NT2/D1 (cell line): ENCODE measurements at regions not wholly inside any gene's neighbourhood (a gene's known extent, or its start where the extent isn't known, plus 50 kb on each side); places are given as distances from the start of the nearest gene placed in this dataset.

ENCODE experiments used
- SUZ12 ChIP-seq: IDR thresholded peaks from 2 replicates; pipeline ENCODE4 v1.6.1; 2011; ENCODE audit not compliant: insufficient read length, insufficient read depth; ENCODE audit errors: extremely low read depth
- YY1 ChIP-seq: IDR thresholded peaks from 2 replicates; pipeline ENCODE4 v1.6.1; 2011; ENCODE audit not compliant: insufficient read length, insufficient read depth
- ZNF274 ChIP-seq: IDR thresholded peaks from 2 replicates; pipeline ENCODE4 v1.6.1; 2011; ENCODE audit warnings: mild to moderate bottlenecking, low read depth, low read length

DNA sequence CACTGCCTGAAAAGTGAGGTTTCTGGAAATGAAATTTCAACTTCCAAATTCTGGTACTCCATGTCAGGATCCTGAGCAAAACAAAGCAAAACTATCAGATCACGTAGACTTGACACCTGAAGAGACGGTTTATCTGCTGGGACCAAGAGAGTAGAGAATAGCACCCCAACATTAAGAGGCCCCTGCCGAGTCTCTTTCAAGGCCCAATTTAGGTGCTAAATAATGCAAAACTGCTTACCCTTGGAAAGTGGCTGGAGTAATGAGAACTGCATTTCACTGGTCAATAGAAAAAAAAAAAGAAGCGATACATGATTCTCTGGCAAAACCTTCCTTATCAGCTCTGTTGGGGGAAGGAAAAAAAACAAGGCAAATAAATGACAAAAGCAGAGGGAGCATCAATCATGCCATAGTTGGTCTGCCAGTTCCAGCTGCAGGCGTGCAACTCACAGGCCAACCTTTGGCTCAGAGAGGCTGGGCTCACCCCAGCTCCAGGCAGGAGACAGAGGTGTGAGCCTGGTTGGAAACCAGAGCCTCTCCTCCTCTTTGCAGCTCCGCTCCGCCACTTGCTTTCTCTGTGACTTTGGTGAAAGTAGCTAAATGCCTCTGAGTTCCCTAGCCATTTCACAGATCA, 595.2 kb downstream of the TOX3 start:
- TF ChIP-seq ZNF274 (no peak), SUZ12 (no peak), YY1 (no peak)
